Vagina (tissue), 2 donors: ENCODE measurements at regions not wholly inside any gene's neighbourhood (a gene's known extent, or its start where the extent isn't known, plus 50 kb on each side); places are given as distances from the start of the nearest gene placed in this dataset.

Experiments used
- POLR2A ChIP-seq, 2 donors: fragments of 450-650 bp; IDR thresholded peaks; one replicate each; pipeline ENCODE4 v1.6.1; 2017; ENCODE audit warnings: antibody characterized with exemption in 2 of 2, mild to moderate bottlenecking in 2 of 2, moderate library complexity in 2 of 2
- TF ChIP-seq, protein P1 (sequence below), 3 experiments: fragments of 450-650 bp in 2 of 3; fragments of 200-600 bp in 1 of 3; sonication (generic) in 1 of 3; IDR thresholded peaks; one replicate each; pipeline ENCODE4 v1.5.1; 2017 to 2019; ENCODE audit warnings: antibody characterized with exemption in 3 of 3, mild to moderate bottlenecking in 2 of 3, moderate library complexity in 2 of 3

- TF ChIP-seq, protein P1, sequence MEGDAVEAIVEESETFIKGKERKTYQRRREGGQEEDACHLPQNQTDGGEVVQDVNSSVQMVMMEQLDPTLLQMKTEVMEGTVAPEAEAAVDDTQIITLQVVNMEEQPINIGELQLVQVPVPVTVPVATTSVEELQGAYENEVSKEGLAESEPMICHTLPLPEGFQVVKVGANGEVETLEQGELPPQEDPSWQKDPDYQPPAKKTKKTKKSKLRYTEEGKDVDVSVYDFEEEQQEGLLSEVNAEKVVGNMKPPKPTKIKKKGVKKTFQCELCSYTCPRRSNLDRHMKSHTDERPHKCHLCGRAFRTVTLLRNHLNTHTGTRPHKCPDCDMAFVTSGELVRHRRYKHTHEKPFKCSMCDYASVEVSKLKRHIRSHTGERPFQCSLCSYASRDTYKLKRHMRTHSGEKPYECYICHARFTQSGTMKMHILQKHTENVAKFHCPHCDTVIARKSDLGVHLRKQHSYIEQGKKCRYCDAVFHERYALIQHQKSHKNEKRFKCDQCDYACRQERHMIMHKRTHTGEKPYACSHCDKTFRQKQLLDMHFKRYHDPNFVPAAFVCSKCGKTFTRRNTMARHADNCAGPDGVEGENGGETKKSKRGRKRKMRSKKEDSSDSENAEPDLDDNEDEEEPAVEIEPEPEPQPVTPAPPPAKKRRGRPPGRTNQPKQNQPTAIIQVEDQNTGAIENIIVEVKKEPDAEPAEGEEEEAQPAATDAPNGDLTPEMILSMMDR (IDR thresholded peaks at IDR 0.05): no peak
- TF ChIP-seq POLR2A (IDR thresholded peaks at IDR 0.05): no peak
Measured at GRCh38 chr5:39542511-39543285, 117.9 kb upstream of the DAB2 start.
